ENCODE measurements at regions not wholly inside any gene's neighbourhood (a gene's known extent, or its start where the extent isn't known, plus 50 kb on each side); places are given as distances from the start of the nearest gene placed in this dataset.

DNA sequence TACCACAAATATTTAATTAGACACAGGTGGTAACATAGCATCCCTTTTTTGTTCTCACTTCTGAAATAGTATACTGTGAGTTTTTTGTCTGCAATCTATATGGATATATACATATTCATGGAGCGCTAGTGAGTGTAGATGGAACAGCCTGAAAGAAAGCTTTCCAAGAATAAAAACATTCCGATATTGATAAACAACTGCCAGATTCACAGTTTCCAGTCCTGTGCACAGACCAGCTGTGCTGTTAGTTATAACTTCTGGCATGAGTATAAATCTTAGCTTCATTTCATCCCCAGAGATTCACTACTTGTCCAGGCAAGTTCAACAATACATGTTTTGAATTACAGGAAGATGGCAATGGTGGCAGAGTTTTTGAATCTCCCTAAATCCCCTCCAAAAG is 467.1 kb upstream of the STEAP1 start:
- TF ChIP-seq ZNF114 (CRISPR knock-in tag; IDR thresholded peaks at IDR 0.05) (no peak), CTCF (conservative IDR thresholded peaks at IDR 0.05; ENCODE audit: low read depth in 2 of 2) (no peak), REST (IDR thresholded peaks at IDR 0.05; ENCODE audit: unreplicated experiment) (no peak), POLR2AphosphoS5 (IDR thresholded peaks at IDR 0.05; ENCODE audit: low read depth) (no peak), STAT1 (IDR thresholded peaks at IDR 0.05; ENCODE audit: unreplicated experiment) (no peak), ZNF462 (CRISPR knock-in tag; IDR thresholded peaks at IDR 0.05) (no peak)
- TF ChIP-seq, protein P1, sequence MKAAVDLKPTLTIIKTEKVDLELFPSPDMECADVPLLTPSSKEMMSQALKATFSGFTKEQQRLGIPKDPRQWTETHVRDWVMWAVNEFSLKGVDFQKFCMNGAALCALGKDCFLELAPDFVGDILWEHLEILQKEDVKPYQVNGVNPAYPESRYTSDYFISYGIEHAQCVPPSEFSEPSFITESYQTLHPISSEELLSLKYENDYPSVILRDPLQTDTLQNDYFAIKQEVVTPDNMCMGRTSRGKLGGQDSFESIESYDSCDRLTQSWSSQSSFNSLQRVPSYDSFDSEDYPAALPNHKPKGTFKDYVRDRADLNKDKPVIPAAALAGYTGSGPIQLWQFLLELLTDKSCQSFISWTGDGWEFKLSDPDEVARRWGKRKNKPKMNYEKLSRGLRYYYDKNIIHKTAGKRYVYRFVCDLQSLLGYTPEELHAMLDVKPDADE (IDR thresholded peaks at IDR 0.05) = no peak
- H3K36me3 ChIP-seq (ENCODE audit: insufficient read depth) = no peaks in the 10 kb centered on the region
- no peak overlapping the region for H3K4me2 ChIP-seq
- Mint-ChIP-seq H3K27ac (peak overlapping the region; percentile 39), H3K4me1 (no peaks in the 10 kb centered on the region), H3K4me3 (no peak overlapping the region), H3K27me3 (ENCODE audit: insufficient read depth, low read depth, poor library complexity) (no peaks in the 10 kb centered on the region), H3K9me3 (no peaks in the 10 kb centered on the region), H3K36me3 (ENCODE audit: low read depth) (no peaks in the 10 kb centered on the region)
- no peaks in the 10 kb centered on the region for H3K79me2 ChIP-seq (replicated peaks; ENCODE audit: insufficient read depth)
- no peak overlapping the region for H3K4me3 ChIP-seq
- H4K20me1 ChIP-seq (replicated peaks; ENCODE audit: insufficient read depth) = no peaks in the 10 kb centered on the region
- no peak for DNase-seq (ENCODE audit: low spot score)
- no peak overlapping the region for H3K27ac ChIP-seq (ENCODE audit: low read depth)
- H3K27me3 ChIP-seq (ENCODE audit: insufficient read depth) = no peaks in the 10 kb centered on the region
- H3F3A ChIP-seq (replicated peaks; ENCODE audit: low read depth) = no peaks in the 10 kb centered on the region
- H2AFZ ChIP-seq = peak overlapping the region; percentile 52; the same call in 1 of the 2 replicates
- no peak for ATAC-seq
- H3K9me2 ChIP-seq (ENCODE audit: insufficient read depth) = no peaks in the 10 kb centered on the region
- no peaks in the 10 kb centered on the region for H3K4me1 ChIP-seq (ENCODE audit: insufficient read depth)
